IMR-90 (cell line): ENCODE measurements at regions not wholly inside any gene's neighbourhood (a gene's known extent, or its start where the extent isn't known, plus 50 kb on each side); places are given as distances from the start of the nearest gene placed in this dataset.
A peak's percentile ranks its signal among the peaks of the same experiment; 100 is the strongest.

Experiments used
- ATAC-seq: fragments of 200-7000 bp; cut with Tn5 transposase; 2 replicates; pipeline ENCODE4 v1.9.1; 2020; ENCODE audit warnings: low read depth, mild to moderate bottlenecking, moderate library complexity
- BruUV-seq: library from RNA; stranded (reverse); fragments of 400-500 nt; replicated peaks from 2 replicates; lab custom pipeline; 2021; lab: Mats Ljungman, UMichigan
- CTCF ChIA-PET: fragments of 300-600 bp; formaldehyde crosslinking; extraction: SDS; loops from one replicate; lab custom pipeline; 2021; ENCODE audit warnings: antibody characterized with exemption; lab: Yijun Ruan, JAX
- POLR2A ChIA-PET: fragments of 300-600 bp; sonication (Branson Sonifier 250); formaldehyde crosslinking; loops from one replicate; lab custom pipeline; 2022; ENCODE audit warnings: antibody characterized with exemption; ENCODE audit not compliant: unreplicated experiment; lab: Charles Lee
- DNase-seq: peaks from one replicate; pipeline ENCODE4 v3.0.0; 2013
- H2AFZ ChIP-seq: replicated peaks from 2 replicates; pipeline ENCODE3; 2013; ENCODE audit warnings: low read length, mild to moderate bottlenecking; ENCODE audit not compliant: poor library complexity
- H2AK5ac ChIP-seq: 2 replicates; pipeline ENCODE4 v1.6.1; 2013; ENCODE audit warnings: low read depth, low read length, inconsistent platforms
- H2AK9ac ChIP-seq: replicated peaks from 2 replicates; pipeline ENCODE3; 2013; ENCODE audit warnings: mild to moderate bottlenecking, low read depth, low read length, moderate library complexity; ENCODE audit not compliant: poor library complexity
- H2BK120ac ChIP-seq: 2 replicates; pipeline ENCODE4 v1.6.1; 2013; ENCODE audit warnings: low read depth, low read length, inconsistent platforms
- H2BK15ac ChIP-seq: 3 replicates; pipeline ENCODE4 v1.6.1; 2013; ENCODE audit warnings: low read depth, low read length, inconsistent platforms
- H2BK20ac ChIP-seq: 2 replicates; pipeline ENCODE4 v1.6.1; 2013; ENCODE audit warnings: low read depth, mild to moderate bottlenecking, inconsistent platforms, low read length, moderate library complexity
- H2BK5ac ChIP-seq: 2 replicates; pipeline ENCODE4 v1.6.1; 2013; ENCODE audit warnings: mild to moderate bottlenecking, low read depth, low read length, inconsistent platforms; ENCODE audit not compliant: poor library complexity, severe bottlenecking
- H3K14ac ChIP-seq: replicated peaks from 2 replicates; pipeline ENCODE4 v1.6.1; 2013; ENCODE audit warnings: low read depth, low read length, inconsistent platforms
- H3K18ac ChIP-seq: 2 replicates; pipeline ENCODE4 v1.6.1; 2013; ENCODE audit warnings: low read depth, low read length, control low read depth
- H3K23ac ChIP-seq: 2 replicates; pipeline ENCODE4 v1.6.1; 2013; ENCODE audit warnings: low read depth, low read length, inconsistent platforms
- H3K27ac ChIP-seq: 2 replicates; pipeline ENCODE4 v1.5.1; 2013; ENCODE audit warnings: mild to moderate bottlenecking, control low read depth, low read length; ENCODE audit not compliant: insufficient read depth
- H3K27me3 ChIP-seq: 2 replicates; pipeline ENCODE4 v1.6.1; 2013; ENCODE audit warnings: low read length; ENCODE audit not compliant: control insufficient read depth, insufficient read depth
- H3K36me3 ChIP-seq: 2 replicates; pipeline ENCODE4 v1.6.1; 2013; ENCODE audit warnings: low read length, mixed read lengths; ENCODE audit not compliant: control insufficient read depth, insufficient read depth
- H3K4ac ChIP-seq: 2 replicates; pipeline ENCODE4 v1.6.1; 2013; ENCODE audit warnings: low read depth, low read length, inconsistent platforms
- H3K4me1 ChIP-seq: 2 replicates; pipeline ENCODE4 v1.6.1; 2013; ENCODE audit warnings: low read length, mixed read lengths; ENCODE audit not compliant: control insufficient read depth, insufficient read depth
- H3K4me2 ChIP-seq: 2 replicates; pipeline ENCODE4 v1.6.1; 2013; ENCODE audit warnings: low read depth, mild to moderate bottlenecking, control low read depth, low read length, moderate library complexity
- H3K4me3 ChIP-seq: 2 replicates; pipeline ENCODE4 v1.5.1; 2013; ENCODE audit warnings: low read depth, mild to moderate bottlenecking, control low read depth, low read length, moderate library complexity; ENCODE audit not compliant: insufficient read depth
- H3K56ac ChIP-seq: 2 replicates; pipeline ENCODE4 v1.6.1; 2013; ENCODE audit warnings: low read length, inconsistent platforms; ENCODE audit not compliant: insufficient read depth; ENCODE audit errors: extremely low read depth
- H3K79me1 ChIP-seq, 2 experiments: 2 replicates each; pipeline ENCODE4 v1.6.1; 2013; ENCODE audit warnings: low read length in 2 of 2, inconsistent platforms in 1 of 2, low read depth in 1 of 2
- H3K9ac ChIP-seq: 2 replicates; pipeline ENCODE4 v1.6.1; 2013; ENCODE audit warnings: low read depth, low read length, control low read depth
- H3K9me1 ChIP-seq: 2 replicates; pipeline ENCODE4 v1.6.1; 2013; ENCODE audit warnings: low read length, inconsistent platforms; ENCODE audit not compliant: insufficient read depth
- H3K9me3 ChIP-seq: 2 replicates; pipeline ENCODE4 v1.6.1; 2013; ENCODE audit warnings: low read length; ENCODE audit not compliant: control insufficient read depth, insufficient read depth
- H4K20me1 ChIP-seq: 2 replicates; pipeline ENCODE4 v1.6.1; 2013; ENCODE audit warnings: low read length, inconsistent platforms; ENCODE audit not compliant: insufficient read depth
- H4K5ac ChIP-seq: 2 replicates; pipeline ENCODE4 v1.6.1; 2013; ENCODE audit warnings: mild to moderate bottlenecking, low read depth, low read length, control low read depth
- H4K8ac ChIP-seq, 2 experiments: 2 replicates each; pipeline ENCODE4 v1.6.1; 2013; ENCODE audit warnings: low read depth in 2 of 2, low read length in 2 of 2, control low read depth in 1 of 2, inconsistent platforms in 1 of 2
- H4K91ac ChIP-seq: 2 replicates; pipeline ENCODE4 v1.6.1; 2013; ENCODE audit warnings: low read depth, low read length, inconsistent platforms; ENCODE audit not compliant: insufficient read depth
- CEBPB ChIP-seq: IDR thresholded peaks from 2 replicates; pipeline ENCODE4 v1.6.1; 2012; ENCODE audit warnings: low read depth, low read length, improper control_type of control experiment
- CHD1 ChIP-seq: IDR thresholded peaks from 2 replicates; pipeline ENCODE4 v1.6.1; 2012; ENCODE audit warnings: low read depth, low read length, improper control_type of control experiment
- WGBS, 2 experiments: methylation state at CpG; one replicate each; pipeline versions ENCODE4 v1.1.5 to v1.1.7; 2013; ENCODE audit warnings: missing lambda C conversion rate in 2 of 2; ENCODE audit not compliant: insufficient read length in 1 of 2; ENCODE audit errors: extremely low coverage in 2 of 2; 5-methylcytosine and 5-hydroxymethylcytosine counted together
- dilution Hi-C: fragments of 300-500 bp; cut with HindIII; formaldehyde crosslinking; loops from one replicate; pipeline ENCODE4 v1.14.3; 2018; ENCODE audit warnings: low sequenced_read_pairs; ENCODE audit not compliant: unreplicated experiment
- in situ Hi-C: fragments of 300-500 bp; cut with MboI; formaldehyde crosslinking; loops from 3 replicates; pipeline ENCODE4 v1.14.3; 2019; ENCODE audit warnings: low sequenced_read_pairs, inconsistent platforms, mixed read lengths
- intact Hi-C: fragments of 100-400 bp; cut with micrococcal nuclease; formaldehyde crosslinking; loops from 2 replicates; pipeline ENCODE4 v1.10.0; 2022

DNA sequence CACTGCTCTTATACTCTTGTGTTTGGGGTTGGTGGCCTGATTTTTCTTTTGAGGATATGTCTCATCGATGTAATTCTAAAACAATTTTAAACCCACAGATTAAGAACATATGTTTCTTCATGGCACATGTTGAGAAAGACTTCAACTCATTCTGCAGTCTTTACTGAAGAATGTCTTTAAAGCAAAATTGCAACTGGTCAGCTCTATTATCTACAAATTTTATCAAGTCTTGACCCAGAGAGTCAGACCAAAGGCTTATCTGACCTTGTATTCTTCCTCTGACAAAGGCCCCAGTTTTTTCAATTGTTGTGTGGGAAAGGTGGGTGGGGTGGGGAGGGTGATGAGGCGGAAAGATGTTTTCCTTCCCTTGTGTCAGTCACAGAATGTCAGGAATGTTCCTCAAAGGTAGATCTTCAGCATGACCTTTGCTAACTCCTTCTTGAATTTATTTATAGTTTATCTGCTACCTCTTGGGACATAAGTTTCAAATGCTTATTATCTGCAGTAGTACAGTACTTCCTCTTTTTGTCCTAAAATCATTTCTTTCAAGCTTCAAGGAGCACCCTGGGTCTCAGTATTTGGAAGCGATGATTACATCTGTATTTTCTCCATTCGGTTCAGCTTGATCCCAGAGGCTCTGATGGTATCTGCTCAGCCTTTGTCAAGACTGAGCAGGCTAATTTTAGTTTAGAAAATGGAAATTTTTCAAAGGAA lies 63.2 kb upstream of the TIAM2 start:
- ChIA-PET POLR2A (no interaction called here), CTCF (interaction anchor here (0.6 to 1.2 kb wide), 3 partner anchors 191 to 242 kb away, joined by 3 to 4 read pairs (median 3); no protein-coding TSS in a partner anchor)
- 0 out of 4 replicates have a peak, but pooled peaks cover 0 to 3% of the 10 kb centered on the region in 2 experiments for H3K79me1 ChIP-seq
- peak overlapping the region; percentile 75 for H3K14ac ChIP-seq
- H4K20me1 ChIP-seq: no peaks in the 10 kb centered on the region
- DNase-seq (peak; percentile 73), ATAC-seq (peak; percentile 38)
- H3K4me1 ChIP-seq: peaks cover 17% of the 10 kb centered on the region
- no peak overlapping the region for H3K4me3 ChIP-seq
- no peaks in the 10 kb centered on the region for H3K36me3 ChIP-seq
- H2AFZ ChIP-seq: no peak overlapping the region
- intact Hi-C loops: no loop called here
- H2BK5ac ChIP-seq: no peak overlapping the region
- peak overlapping the region; percentile 76 for H2BK120ac ChIP-seq
- H3K27ac ChIP-seq: peak overlapping the region; percentile 22; the same call in 1 of the 2 replicates
- H4K8ac ChIP-seq: peak overlapping the region in 1 of 2 experiments; percentile 26; a peak in 2 of 4 replicates
- H3K18ac ChIP-seq: peak overlapping the region; percentile 70; the same call in 1 of the 2 replicates
- H2AK9ac ChIP-seq: no peak overlapping the region
- whole genome bisulfite sequencing, 2 experiments: no CpG with 5 or more reads among the region's 4 CpGs
- no peaks in the 10 kb centered on the region for H3K9me3 ChIP-seq
- H3K9ac ChIP-seq: no peak overlapping the region
- no TSS peak for BruUV-seq
- peak overlapping the region; percentile 72 for H2BK20ac ChIP-seq
- no peak overlapping the region for H3K56ac ChIP-seq
- no peaks in the 10 kb centered on the region for H3K27me3 ChIP-seq
- peak overlapping the region; percentile 71 for H3K4ac ChIP-seq
- peak overlapping the region; percentile 76; the same call in 1 of the 2 replicates for H2AK5ac ChIP-seq
- TF ChIP-seq CEBPB (peak; percentile 39; the same call in 1 of the 2 replicates), CHD1 (no peak)
- no peak overlapping the region for H4K5ac ChIP-seq
- peak overlapping the region; percentile 71 for H4K91ac ChIP-seq
- dilution Hi-C loops: no loop called here
- no peaks in the 10 kb centered on the region for H3K9me1 ChIP-seq
- 0 out of 3 replicates have a peak overlapping the region, but pooled peaks have one; percentile 54 for H2BK15ac ChIP-seq
- H3K23ac ChIP-seq: no peak overlapping the region
- H3K4me2 ChIP-seq: no peak overlapping the region; the same call in 1 of the 2 replicates
- in situ Hi-C loops: loop anchor here (5.0 kb wide), 1 partner anchor 320 kb away; no protein-coding TSS in a partner anchor
